GM23338 (cell line): ENCODE measurements at regions not wholly inside any gene's neighbourhood (a gene's known extent, or its start where the extent isn't known, plus 50 kb on each side); places are given as distances from the start of the nearest gene placed in this dataset.

ENCODE experiments used
- CREB1 ChIP-seq: fragments of 250-450 bp; sonication (Bioruptor Pico); IDR thresholded peaks from 2 replicates; pipeline ENCODE4 v1.5.0; 2020; ENCODE audit warnings: low read depth, mild to moderate bottlenecking, moderate library complexity
- EZH2 ChIP-seq: fragments of 200-600 bp; sonication (generic); IDR thresholded peaks from one replicate; pipeline ENCODE4 v1.8.0; 2017; ENCODE audit warnings: antibody characterized with exemption, mild to moderate bottlenecking, low read depth; ENCODE audit not compliant: unreplicated experiment
- EZH2phosphoT487 ChIP-seq: fragments of 200-600 bp; sonication (generic); IDR thresholded peaks from one replicate; pipeline ENCODE4 v1.8.1; 2018; ENCODE audit warnings: antibody characterized with exemption; ENCODE audit not compliant: unreplicated experiment
- JUNB ChIP-seq: IDR thresholded peaks from one replicate; pipeline ENCODE4 v1.6.1; 2016; ENCODE audit warnings: antibody characterized with exemption; ENCODE audit not compliant: unreplicated experiment
- POLR2AphosphoS5 ChIP-seq: IDR thresholded peaks from 2 replicates; pipeline ENCODE4 v1.6.1; 2016; ENCODE audit warnings: antibody characterized with exemption, low read depth
- TF ChIP-seq, protein P1 (sequence below), 2 experiments: fragments of 200-600 bp in 1 of 2; sonication (generic) in 1 of 2; conservative IDR thresholded peaks; 2 replicates each; pipeline versions ENCODE4 v1.5.1 to v1.6.1; 2016 to 2017; ENCODE audit warnings: antibody characterized with exemption in 2 of 2, low read depth in 2 of 2, mild to moderate bottlenecking in 2 of 2, moderate library complexity in 1 of 2
- TF ChIP-seq, protein P2 (sequence below): IDR thresholded peaks from one replicate; pipeline ENCODE4 v1.6.1; 2018; ENCODE audit warnings: antibody characterized with exemption; ENCODE audit not compliant: unreplicated experiment
- TF ChIP-seq, protein P3 (sequence below): IDR thresholded peaks from 2 replicates; pipeline ENCODE4 v1.6.1; 2016; ENCODE audit warnings: antibody characterized with exemption
- TF ChIP-seq, protein P4 (sequence below): fragments of 250-450 bp; sonication (Bioruptor Pico); IDR thresholded peaks from 2 replicates; pipeline ENCODE4 v1.5.0; 2020; ENCODE audit warnings: mild to moderate bottlenecking, moderate library complexity

DNA sequence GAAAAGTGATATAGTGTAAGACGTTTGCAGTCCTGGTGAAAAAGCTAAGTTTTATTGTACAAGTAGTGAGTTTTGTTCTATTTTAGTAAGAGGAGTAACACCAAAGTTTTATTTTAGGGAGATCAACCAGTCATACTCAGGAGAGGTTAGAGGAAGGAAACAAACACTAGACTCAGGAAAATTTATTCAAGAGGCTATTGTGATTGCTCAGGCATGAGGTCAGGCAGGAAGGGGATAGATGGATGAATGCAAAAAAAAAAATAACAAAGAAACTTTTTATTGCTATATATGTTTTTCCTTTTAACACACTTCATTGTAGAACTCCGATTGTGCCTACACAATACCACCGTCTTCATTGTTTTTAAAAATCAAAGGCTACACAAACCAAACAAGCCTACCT is 189.0 kb downstream of the LYPLAL1 start:
- TF ChIP-seq, protein P1, sequence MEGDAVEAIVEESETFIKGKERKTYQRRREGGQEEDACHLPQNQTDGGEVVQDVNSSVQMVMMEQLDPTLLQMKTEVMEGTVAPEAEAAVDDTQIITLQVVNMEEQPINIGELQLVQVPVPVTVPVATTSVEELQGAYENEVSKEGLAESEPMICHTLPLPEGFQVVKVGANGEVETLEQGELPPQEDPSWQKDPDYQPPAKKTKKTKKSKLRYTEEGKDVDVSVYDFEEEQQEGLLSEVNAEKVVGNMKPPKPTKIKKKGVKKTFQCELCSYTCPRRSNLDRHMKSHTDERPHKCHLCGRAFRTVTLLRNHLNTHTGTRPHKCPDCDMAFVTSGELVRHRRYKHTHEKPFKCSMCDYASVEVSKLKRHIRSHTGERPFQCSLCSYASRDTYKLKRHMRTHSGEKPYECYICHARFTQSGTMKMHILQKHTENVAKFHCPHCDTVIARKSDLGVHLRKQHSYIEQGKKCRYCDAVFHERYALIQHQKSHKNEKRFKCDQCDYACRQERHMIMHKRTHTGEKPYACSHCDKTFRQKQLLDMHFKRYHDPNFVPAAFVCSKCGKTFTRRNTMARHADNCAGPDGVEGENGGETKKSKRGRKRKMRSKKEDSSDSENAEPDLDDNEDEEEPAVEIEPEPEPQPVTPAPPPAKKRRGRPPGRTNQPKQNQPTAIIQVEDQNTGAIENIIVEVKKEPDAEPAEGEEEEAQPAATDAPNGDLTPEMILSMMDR (conservative IDR thresholded peaks at IDR 0.05; ENCODE audit: low read depth in 2 of 2) = no peak
- TF ChIP-seq EZH2 = no peak
- no peak for TF ChIP-seq POLR2AphosphoS5
- TF ChIP-seq, protein P2, sequence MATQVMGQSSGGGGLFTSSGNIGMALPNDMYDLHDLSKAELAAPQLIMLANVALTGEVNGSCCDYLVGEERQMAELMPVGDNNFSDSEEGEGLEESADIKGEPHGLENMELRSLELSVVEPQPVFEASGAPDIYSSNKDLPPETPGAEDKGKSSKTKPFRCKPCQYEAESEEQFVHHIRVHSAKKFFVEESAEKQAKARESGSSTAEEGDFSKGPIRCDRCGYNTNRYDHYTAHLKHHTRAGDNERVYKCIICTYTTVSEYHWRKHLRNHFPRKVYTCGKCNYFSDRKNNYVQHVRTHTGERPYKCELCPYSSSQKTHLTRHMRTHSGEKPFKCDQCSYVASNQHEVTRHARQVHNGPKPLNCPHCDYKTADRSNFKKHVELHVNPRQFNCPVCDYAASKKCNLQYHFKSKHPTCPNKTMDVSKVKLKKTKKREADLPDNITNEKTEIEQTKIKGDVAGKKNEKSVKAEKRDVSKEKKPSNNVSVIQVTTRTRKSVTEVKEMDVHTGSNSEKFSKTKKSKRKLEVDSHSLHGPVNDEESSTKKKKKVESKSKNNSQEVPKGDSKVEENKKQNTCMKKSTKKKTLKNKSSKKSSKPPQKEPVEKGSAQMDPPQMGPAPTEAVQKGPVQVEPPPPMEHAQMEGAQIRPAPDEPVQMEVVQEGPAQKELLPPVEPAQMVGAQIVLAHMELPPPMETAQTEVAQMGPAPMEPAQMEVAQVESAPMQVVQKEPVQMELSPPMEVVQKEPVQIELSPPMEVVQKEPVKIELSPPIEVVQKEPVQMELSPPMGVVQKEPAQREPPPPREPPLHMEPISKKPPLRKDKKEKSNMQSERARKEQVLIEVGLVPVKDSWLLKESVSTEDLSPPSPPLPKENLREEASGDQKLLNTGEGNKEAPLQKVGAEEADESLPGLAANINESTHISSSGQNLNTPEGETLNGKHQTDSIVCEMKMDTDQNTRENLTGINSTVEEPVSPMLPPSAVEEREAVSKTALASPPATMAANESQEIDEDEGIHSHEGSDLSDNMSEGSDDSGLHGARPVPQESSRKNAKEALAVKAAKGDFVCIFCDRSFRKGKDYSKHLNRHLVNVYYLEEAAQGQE = no peak
- TF ChIP-seq JUNB = no peak
- no peak for TF ChIP-seq CREB1
- TF ChIP-seq, protein P3, sequence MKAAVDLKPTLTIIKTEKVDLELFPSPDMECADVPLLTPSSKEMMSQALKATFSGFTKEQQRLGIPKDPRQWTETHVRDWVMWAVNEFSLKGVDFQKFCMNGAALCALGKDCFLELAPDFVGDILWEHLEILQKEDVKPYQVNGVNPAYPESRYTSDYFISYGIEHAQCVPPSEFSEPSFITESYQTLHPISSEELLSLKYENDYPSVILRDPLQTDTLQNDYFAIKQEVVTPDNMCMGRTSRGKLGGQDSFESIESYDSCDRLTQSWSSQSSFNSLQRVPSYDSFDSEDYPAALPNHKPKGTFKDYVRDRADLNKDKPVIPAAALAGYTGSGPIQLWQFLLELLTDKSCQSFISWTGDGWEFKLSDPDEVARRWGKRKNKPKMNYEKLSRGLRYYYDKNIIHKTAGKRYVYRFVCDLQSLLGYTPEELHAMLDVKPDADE = no peak
- no peak for TF ChIP-seq EZH2phosphoT487
- TF ChIP-seq, protein P4, sequence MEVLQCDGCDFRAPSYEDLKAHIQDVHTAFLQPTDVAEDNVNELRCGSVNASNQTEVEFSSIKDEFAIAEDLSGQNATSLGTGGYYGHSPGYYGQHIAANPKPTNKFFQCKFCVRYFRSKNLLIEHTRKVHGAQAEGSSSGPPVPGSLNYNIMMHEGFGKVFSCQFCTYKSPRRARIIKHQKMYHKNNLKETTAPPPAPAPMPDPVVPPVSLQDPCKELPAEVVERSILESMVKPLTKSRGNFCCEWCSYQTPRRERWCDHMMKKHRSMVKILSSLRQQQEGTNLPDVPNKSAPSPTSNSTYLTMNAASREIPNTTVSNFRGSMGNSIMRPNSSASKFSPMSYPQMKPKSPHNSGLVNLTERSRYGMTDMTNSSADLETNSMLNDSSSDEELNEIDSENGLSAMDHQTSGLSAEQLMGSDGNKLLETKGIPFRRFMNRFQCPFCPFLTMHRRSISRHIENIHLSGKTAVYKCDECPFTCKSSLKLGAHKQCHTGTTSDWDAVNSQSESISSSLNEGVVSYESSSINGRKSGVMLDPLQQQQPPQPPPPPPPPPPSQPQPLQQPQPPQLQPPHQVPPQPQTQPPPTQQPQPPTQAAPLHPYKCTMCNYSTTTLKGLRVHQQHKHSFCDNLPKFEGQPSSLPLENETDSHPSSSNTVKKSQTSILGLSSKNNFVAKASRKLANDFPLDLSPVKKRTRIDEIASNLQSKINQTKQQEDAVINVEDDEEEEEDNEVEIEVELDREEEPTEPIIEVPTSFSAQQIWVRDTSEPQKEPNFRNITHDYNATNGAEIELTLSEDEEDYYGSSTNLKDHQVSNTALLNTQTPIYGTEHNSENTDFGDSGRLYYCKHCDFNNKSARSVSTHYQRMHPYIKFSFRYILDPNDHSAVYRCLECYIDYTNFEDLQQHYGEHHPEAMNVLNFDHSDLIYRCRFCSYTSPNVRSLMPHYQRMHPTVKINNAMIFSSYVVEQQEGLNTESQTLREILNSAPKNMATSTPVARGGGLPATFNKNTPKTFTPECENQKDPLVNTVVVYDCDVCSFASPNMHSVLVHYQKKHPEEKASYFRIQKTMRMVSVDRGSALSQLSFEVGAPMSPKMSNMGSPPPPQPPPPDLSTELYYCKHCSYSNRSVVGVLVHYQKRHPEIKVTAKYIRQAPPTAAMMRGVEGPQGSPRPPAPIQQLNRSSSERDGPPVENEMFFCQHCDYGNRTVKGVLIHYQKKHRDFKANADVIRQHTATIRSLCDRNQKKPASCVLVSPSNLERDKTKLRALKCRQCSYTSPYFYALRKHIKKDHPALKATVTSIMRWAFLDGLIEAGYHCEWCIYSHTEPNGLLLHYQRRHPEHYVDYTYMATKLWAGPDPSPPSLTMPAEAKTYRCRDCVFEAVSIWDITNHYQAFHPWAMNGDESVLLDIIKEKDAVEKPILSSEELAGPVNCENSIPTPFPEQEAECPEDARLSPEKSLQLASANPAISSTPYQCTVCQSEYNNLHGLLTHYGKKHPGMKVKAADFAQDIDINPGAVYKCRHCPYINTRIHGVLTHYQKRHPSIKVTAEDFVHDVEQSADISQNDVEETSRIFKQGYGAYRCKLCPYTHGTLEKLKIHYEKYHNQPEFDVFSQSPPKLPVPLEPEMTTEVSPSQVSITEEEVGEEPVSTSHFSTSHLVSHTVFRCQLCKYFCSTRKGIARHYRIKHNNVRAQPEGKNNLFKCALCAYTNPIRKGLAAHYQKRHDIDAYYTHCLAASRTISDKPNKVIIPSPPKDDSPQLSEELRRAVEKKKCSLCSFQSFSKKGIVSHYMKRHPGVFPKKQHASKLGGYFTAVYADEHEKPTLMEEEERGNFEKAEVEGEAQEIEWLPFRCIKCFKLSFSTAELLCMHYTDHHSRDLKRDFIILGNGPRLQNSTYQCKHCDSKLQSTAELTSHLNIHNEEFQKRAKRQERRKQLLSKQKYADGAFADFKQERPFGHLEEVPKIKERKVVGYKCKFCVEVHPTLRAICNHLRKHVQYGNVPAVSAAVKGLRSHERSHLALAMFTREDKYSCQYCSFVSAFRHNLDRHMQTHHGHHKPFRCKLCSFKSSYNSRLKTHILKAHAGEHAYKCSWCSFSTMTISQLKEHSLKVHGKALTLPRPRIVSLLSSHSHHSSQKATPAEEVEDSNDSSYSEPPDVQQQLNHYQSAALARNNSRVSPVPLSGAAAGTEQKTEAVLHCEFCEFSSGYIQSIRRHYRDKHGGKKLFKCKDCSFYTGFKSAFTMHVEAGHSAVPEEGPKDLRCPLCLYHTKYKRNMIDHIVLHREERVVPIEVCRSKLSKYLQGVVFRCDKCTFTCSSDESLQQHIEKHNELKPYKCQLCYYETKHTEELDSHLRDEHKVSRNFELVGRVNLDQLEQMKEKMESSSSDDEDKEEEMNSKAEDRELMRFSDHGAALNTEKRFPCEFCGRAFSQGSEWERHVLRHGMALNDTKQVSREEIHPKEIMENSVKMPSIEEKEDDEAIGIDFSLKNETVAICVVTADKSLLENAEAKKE (CRISPR knock-in tag) = no peak
